Hematopoietic multipotent progenitor cell treated with erythropoietin and hydrocortisone succinate and interleukin-3 and kit ligand, for 4 days (in vitro differentiated cells): ENCODE measurements at regions not wholly inside any gene's neighbourhood (a gene's known extent, or its start where the extent isn't known, plus 50 kb on each side); places are given as distances from the start of the nearest gene placed in this dataset.
"Not testable (repeated sequence)": the region's sequence is repeated elsewhere in the genome, so short reads cannot be mapped to it uniquely, and the experiment has no call there.

Source experiments
- DNase-seq: peaks from one replicate; pipeline ENCODE4 v3.0.0-alpha.2; 2015

- DNase-seq: no peak
Measured at GRCh38 chr6:150456466-150456865, 87.7 kb downstream of the IYD start.

- no peak for DNase-seq
Measured at GRCh38 chr6:150456902-150457643, 88.3 kb downstream of the IYD start.

- DNase-seq: no peak
Measured at GRCh38 chr6:150458579-150458978, 89.8 kb downstream of the IYD start.

GRCh38 chr6:150463852-150464251, 95.0 kb downstream of the IYD start:
- DNase-seq: no peak

GRCh38 chr6:150464966-150465365, 96.2 kb downstream of the IYD start:
- no peak for DNase-seq

GRCh38 chr6:150465610-150466009, 96.8 kb downstream of the IYD start:
- no peak for DNase-seq

GRCh38 chr6:150466196-150466595, 97.4 kb downstream of the IYD start:
- no peak for DNase-seq

- DNase-seq: no peak
Measured at GRCh38 chr6:150470131-150470530, 101.3 kb downstream of the IYD start.

GRCh38 chr6:150470960-150471665, 102.3 kb downstream of the IYD start:
- DNase-seq: no peak

- DNase-seq: no peak
Measured at GRCh38 chr6:150478656-150479545, 110.1 kb downstream of the IYD start.

- no peak for DNase-seq
Measured at GRCh38 chr6:150482883-150483409, 114.1 kb downstream of the IYD start.

GRCh38 chr6:150485161-150485958, 114.3 kb upstream of the PLEKHG1 start:
- no peak for DNase-seq

- DNase-seq: no peak
Measured at GRCh38 chr6:150486048-150486447, 113.6 kb upstream of the PLEKHG1 start.

GRCh38 chr6:150490586-150490985, 109.1 kb upstream of the PLEKHG1 start:
- no peak for DNase-seq

GRCh38 chr6:150491131-150491810, 108.4 kb upstream of the PLEKHG1 start:
- DNase-seq: peak; percentile 28

GRCh38 chr6:150491811-150492172, 107.9 kb upstream of the PLEKHG1 start:
- no peak for DNase-seq

- DNase-seq: peak; percentile 37
Measured at GRCh38 chr6:150492507-150492906, 107.2 kb upstream of the PLEKHG1 start.

GRCh38 chr6:150492941-150493340, 106.7 kb upstream of the PLEKHG1 start:
- no peak for DNase-seq

- not testable (repeated sequence) for DNase-seq
Measured at GRCh38 chr6:150493552-150493951, 106.1 kb upstream of the PLEKHG1 start.

- DNase-seq: no peak
Measured at GRCh38 chr6:150494241-150494640, 105.4 kb upstream of the PLEKHG1 start.

- no peak for DNase-seq
Measured at GRCh38 chr6:150495126-150495525, 104.6 kb upstream of the PLEKHG1 start.

GRCh38 chr6:150496629-150497028, 103.1 kb upstream of the PLEKHG1 start:
- no peak for DNase-seq
